Retinal pigment epithelial cell (primary cell): ENCODE measurements at regions not wholly inside any gene's neighbourhood (a gene's known extent, or its start where the extent isn't known, plus 50 kb on each side); places are given as distances from the start of the nearest gene placed in this dataset.

ENCODE experiments used
- DNase-seq: peaks from one replicate; pipeline ENCODE4 v3.0.0-alpha.2; 2010; ENCODE audit warnings: low read depth
- H3K4me3 ChIP-seq: 2 replicates; pipeline ENCODE4 v1.5.1; 2011; ENCODE audit warnings: mild to moderate bottlenecking, low read length, control low read depth, moderate library complexity
- TF ChIP-seq, protein P1 (sequence below): conservative IDR thresholded peaks from 2 replicates; pipeline ENCODE4 v1.5.1; 2011; ENCODE audit warnings: low read depth, low read length, control low read depth, inconsistent platforms

DNA sequence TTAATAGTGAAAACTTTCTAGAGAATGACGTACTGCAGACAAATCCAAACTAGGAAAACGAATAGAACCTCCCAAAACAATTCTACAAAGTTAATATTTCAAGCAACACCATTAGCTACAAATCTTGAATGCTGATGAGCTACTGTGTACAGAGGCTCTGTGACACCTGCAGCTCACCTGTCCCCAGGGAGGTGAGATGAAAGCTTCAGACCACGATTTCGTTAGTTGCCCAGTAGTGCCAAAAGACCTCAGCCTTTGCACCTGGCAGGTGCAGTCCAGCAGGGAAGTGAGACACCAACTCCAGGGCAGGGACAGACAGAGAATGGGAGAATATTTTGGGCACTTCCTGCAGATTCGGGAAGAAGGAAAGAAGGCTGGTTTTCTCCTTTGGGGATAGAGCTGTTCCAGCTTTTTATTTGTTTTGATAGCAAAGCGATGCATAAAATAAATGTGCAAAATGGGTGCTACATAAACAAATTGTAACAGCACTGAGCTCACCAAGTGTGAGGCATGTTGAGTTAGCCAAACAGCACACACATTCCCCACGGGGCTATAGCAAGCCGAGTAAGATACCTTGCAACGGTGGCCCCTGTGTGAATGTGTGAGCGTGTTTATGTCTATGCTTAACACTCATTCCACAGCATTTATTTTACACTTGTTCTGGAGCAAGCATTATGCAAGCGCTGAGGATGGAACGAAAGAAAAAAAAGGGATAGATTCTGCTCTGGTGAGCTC lies 1024.8 kb upstream of the AUTS2 start:
- TF ChIP-seq, protein P1, sequence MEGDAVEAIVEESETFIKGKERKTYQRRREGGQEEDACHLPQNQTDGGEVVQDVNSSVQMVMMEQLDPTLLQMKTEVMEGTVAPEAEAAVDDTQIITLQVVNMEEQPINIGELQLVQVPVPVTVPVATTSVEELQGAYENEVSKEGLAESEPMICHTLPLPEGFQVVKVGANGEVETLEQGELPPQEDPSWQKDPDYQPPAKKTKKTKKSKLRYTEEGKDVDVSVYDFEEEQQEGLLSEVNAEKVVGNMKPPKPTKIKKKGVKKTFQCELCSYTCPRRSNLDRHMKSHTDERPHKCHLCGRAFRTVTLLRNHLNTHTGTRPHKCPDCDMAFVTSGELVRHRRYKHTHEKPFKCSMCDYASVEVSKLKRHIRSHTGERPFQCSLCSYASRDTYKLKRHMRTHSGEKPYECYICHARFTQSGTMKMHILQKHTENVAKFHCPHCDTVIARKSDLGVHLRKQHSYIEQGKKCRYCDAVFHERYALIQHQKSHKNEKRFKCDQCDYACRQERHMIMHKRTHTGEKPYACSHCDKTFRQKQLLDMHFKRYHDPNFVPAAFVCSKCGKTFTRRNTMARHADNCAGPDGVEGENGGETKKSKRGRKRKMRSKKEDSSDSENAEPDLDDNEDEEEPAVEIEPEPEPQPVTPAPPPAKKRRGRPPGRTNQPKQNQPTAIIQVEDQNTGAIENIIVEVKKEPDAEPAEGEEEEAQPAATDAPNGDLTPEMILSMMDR: no peak
- H3K4me3 ChIP-seq: no peak overlapping the region
- DNase-seq: no peak

DNA sequence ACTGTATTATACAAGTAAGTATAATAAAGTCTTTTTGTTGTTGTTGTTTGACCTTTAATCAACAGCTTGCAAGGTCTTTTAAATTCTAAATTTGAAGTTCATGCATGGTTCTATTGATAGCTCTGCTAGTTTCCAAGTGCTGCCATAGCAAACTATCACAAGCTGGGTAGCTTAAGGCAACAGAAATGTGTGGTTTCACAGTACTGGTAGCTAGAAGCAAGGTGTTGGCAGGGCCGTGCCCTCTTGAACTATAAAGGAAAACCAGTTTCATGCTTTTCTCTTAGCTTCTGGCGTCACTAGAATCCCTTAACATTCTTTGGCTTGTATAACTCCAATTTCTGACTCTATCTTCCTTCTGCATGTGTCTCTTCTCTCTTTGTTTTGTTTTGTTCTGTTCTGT lies 1021.9 kb upstream of the AUTS2 start:
- no peak overlapping the region for H3K4me3 ChIP-seq
- TF ChIP-seq, protein P1: no peak
- DNase-seq: no peak

DNA sequence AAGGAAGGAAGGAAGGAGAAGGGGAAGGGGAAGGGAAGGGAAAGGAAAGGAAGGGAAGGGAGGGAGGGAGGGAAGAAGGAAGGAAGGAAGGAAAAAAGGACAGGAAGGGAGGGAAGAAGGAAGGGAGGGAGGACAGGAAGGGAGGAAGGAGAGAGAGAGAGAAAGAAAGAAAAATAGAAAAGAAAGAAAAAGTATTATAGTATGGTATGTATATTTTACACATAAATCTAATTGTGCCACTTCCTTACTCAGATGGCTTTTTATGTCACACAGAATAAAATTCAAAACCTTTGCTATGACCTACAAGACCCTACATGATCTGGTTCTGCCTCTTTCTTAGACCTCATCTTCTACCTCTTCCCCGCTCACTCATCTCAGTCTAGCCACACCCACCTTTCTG lies 1016.9 kb upstream of the AUTS2 start:
- TF ChIP-seq, protein P1: no peak
- DNase-seq: no peak

DNA sequence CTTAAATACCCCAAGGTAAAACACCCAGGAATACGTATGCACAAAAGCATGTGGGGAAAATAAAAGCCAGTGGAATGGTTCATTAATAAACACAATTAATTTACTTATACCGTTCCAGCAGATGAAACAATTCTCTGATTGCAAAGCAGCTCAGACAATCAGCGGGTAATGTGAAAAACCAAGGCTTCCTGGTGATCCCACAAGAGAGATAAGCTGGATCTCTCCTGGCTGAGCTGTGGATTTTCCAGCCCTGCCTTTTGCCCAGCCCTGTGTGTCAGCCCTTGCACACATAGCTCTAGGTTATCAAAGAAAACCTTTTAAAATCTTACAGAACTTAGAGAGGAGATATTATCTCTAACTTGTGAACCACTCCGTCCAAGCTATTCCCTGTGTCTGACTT lies 1010.7 kb upstream of the AUTS2 start:
- no peak for DNase-seq
- TF ChIP-seq, protein P1: no peak
- H3K4me3 ChIP-seq: no peak overlapping the region

More for the DNA sequence above, 1016.9 kb upstream of the AUTS2 start:
- no peak overlapping the region for H3K4me3 ChIP-seq

DNA sequence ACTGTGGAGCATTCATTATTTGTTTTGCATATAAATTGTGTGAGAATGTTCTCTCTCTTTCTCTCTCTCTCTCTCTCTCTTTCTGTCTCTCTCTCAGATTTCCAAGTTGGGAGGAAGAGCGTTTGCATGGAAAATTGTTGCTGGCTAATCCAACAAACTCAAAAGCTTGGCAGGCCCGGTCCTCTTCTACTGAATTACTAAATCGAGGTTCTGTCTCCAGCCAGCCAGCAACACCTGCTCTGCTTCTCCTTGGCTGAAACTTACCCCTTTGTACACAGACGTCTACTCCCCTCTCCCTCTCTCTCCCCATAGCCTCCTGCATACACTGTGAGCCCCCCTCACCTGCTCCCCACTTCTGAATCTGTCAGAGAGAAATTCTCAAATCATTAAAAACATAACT lies 996.4 kb upstream of the AUTS2 start:
- no peak for DNase-seq
- no peak overlapping the region for H3K4me3 ChIP-seq
- TF ChIP-seq, protein P1: no peak

DNA sequence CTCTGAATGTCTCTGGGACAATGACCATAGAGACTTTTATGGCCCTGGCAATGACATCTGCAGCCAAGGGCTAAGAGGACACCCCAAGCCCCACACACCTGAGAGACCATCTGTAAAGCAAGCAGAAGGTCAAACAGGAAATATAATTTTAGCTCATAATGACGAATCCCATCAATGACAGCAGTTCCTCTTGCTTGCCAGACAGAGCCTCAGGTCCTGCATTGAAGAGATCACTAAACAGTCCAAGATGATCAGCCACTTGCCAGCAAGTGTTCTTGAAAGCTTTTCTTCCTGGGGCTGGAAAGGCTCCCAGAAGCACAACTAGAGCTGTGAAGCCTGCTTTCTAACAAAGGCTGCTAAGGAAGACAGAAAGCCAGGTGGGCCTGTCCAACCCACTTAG lies 993.7 kb upstream of the AUTS2 start:
- no peak overlapping the region for H3K4me3 ChIP-seq
- no peak for DNase-seq
- TF ChIP-seq, protein P1: no peak

DNA sequence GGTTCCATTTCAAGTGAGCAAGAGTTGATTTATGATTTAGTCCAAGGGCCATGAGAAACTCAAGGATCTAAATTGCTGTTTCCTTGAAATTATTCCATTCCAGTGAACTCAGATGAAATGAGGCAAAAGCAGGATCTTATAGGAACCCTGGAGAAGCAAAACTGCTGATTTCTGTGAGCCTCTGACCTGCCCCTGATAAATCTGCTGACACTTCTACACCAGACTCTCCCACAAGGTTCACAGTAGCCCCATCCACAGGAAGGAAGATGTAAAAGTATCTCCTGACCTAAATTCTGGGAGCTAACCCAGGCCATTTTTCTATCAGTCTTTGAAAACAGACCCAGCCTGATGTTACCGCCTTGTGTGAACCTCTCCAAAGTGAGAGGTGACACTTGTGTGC lies 987.6 kb upstream of the AUTS2 start:
- H3K4me3 ChIP-seq: no peak overlapping the region
- TF ChIP-seq, protein P1: no peak
- DNase-seq: no peak
